ENCODE measurements at regions not wholly inside any gene's neighbourhood (a gene's known extent, or its start where the extent isn't known, plus 50 kb on each side); places are given as distances from the start of the nearest gene placed in this dataset.
"Not testable (repeated sequence)": the region's sequence is repeated elsewhere in the genome, so short reads cannot be mapped to it uniquely, and the experiment has no call there.

DNA sequence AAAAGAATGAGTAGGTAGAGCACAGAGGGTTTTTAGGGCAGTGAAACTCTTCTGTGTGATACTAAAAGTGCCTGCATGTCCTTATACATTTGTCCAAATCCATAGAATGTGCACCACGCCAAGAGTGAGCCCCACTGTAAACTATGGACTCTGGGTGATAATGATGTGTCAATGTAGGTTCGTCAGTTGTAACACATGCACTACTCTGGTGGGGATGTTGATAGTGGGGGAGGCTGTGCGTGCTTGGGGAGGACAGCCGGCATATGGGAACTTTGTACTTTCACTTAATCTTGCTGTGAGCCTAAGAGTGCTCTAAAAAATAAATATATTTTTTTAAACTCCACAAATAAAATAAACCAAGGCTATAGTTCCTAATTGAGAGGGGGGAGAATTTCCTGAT is 319.2 kb downstream of the SHQ1 start:
- no peak for DNase-seq

DNA sequence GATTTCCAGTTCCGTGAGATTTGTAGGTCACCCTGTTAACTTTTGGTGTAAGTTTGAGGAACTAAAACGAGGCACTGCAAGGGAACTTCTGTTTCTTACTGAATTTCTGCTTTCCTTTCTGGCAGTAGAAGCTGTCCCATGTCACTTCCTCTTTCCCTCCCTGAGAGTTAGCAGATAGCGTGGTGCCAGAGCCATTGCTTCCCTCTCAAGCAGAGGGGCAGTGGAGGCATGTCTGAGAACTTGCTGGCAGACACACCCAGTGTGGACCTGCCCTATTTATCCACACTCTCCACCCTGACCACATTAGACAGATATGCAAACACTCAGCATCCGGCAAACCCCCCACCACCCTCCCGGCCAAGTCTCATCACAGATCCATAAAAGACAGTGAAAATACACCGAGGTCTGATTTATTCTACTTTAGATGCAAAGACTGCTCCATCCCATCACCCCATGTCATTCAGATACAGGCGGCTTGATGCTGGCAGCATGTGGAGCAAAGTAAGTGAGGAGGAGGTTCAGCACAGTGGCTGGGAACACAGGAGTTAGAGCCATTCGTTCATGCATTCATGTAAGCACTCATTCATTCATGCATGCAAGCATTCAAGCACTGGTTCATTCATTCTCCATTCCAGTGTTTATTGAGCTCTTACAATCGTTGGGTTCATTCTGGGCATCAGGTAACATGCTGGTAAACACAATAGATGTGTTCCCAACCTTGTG is 324.7 kb downstream of the SHQ1 start:
- DNase-seq, result no peak

GRCh38 chr3:72520690-72521308 is 327.4 kb downstream of the SHQ1 start:
- DNase-seq, result peak; percentile 68

- no peak for DNase-seq
Measured at GRCh38 chr3:72519946-72520604, 328.2 kb downstream of the SHQ1 start.

- no peak for DNase-seq
Measured at GRCh38 chr3:72517921-72518424, 330.3 kb downstream of the SHQ1 start.

DNA sequence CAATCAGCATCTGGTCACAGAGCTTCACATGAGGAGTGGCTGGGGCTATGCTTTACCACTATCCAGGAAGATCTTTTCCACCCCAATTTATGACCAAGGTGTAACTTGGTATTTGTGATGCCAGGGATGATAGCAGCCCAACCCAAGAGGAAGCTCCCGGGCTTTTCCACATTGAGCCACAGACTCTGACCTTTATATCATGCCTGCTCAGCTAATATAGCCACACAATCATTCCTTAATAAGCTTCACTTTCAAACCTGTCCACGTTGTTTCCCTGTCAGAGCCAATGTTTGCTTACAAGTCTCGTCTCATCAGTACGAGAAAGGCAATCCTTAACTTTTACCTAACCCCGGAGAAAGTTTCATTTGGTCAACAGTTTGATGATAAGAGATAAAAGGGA is 330.9 kb downstream of the SHQ1 start:
- no peak for DNase-seq

DNA sequence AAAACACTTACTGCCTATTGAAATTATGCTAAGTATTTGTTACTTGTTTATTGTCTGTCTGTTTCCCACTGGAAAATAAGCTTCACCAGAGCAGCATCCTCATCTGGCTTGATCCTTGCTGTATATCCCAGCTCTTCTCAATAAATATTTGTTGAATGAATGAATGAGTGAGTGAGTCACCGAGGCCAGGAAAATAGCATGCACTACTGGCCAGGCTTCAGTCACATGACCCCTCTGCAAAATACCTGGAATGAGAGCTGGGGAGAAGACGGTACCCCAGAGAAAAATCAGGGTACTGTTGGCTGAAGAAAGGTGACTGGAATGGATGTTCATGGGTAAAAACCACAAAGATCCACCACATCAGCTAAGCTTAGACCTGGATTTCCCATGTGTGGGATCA is 331.9 kb downstream of the SHQ1 start:
- DNase-seq, result no peak

DNA sequence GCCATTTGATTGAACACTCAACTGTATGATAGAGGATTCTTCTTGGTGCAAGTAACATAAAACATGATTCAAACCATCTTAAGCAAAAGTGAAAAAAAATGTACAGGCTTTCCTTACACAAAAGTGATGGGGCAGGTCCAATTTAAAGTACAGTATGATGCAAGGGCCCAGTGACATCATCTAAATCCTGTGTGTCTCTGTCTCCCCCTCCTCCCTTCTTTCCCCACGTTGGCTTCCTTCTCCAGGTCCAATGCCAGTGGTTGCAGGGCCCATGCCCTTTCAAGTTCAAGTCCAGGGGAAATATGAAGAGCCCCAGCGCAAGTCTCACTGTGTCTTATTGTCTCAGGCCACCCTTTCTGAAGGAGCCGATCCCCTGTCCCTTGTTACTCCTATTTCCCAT is 332.3 kb downstream of the SHQ1 start:
- DNase-seq, result no peak

DNA sequence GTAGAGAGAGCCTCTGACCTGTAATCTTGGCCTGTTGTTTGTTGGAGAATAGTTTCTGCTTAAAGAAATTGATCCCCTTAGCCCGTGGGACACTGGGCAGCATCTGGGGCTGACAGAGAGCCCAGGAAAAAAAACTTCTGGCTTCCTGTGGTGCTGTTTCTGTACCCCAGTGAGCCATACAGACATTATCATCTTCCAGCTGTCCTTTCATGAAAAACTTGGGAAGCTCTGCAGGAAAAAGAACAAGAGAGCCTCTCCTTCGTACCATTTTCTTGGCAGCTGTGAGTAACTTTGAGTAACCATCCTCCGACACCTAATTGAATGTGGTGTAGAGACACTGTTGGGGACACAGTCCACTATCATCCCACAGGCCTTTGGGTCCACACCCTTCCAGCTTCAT is 333.0 kb downstream of the SHQ1 start:
- no peak for DNase-seq

DNA sequence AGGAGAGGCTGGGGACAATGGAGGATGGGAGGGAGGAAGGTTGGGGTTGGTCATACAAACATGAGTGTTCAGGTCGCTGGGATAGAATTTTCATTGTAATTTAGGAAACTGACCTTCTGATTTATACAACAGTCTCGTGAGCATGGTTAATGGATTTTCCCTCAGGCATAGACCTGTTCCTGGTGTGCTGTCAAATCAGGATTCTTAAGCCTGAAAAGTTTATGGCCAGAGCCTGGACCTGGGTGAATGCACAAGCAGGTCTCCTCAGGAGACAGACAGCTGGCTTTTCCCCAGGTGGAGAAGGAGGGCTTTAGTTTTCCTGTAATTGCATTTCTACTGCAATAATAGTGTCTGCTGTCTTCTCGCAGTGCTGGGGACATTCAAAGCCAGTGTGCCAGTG is 338.0 kb downstream of the SHQ1 start:
- no peak for DNase-seq

- no peak for DNase-seq
Measured at GRCh38 chr3:72505539-72506405, 342.5 kb downstream of the SHQ1 start.

DNA sequence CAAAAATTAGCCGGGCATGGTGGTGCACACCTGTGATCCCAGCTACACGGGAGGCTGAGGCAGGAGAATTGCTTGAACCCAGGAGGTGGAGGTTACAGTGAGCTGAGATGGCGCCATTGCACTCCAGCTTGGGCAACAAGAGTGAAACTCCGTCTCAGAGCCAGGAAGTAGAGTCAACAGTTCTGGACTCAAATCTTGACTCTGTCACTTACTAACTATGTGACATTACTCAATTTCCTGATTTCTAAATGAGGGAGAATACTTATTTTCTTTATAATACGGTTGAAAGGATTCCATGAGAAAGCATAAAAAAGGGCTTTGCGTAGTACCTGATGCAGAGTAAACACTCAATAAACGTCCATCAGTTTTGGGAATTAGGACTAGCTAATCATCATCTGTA is 350.7 kb downstream of the SHQ1 start:
- DNase-seq, result not testable (repeated sequence)

GRCh38 chr3:72496051-72496670 is 352.1 kb downstream of the SHQ1 start:
- DNase-seq, result no peak

DNA sequence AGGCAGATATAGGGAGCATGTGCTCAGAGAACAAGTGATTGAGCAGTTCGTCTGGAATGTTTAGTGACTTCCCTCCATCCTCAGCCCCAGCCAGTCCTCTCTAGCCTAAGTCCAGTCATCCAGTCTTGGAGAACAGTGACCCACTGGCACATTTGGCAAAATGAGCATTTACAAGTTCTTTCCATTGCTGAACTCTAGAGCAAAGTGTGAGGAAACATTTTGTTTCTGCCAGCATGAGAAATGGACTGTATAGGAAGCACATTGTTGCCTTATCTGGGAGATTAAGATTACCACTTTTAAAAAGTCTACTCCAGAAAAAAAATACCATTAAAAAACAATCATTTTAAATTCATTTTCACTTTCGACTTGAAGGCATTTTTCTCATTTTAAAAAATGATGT is 353.6 kb downstream of the SHQ1 start:
- DNase-seq, result no peak

GRCh38 chr3:72494130-72494529 is 354.1 kb downstream of the SHQ1 start:
- no peak for DNase-seq

DNA sequence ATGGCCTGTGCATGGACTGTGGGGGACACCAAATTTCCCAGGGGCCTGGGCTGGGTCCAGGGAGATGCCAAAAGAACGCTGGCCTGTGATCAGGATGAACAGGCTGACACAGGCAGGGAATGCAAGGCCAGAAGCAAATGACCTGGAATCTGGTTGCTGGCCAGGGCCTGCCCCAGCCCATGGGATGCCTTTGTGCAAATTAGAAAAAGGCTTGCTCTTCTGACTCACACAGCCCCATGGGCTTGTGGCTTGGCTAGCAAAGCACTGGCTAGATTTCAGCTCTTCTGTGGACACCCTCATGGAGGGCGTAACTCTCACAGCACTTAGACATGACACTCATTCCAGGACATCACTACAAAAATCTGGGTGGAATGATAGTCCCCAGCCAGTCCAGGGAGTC is 356.0 kb downstream of the SHQ1 start:
- no peak for DNase-seq

DNA sequence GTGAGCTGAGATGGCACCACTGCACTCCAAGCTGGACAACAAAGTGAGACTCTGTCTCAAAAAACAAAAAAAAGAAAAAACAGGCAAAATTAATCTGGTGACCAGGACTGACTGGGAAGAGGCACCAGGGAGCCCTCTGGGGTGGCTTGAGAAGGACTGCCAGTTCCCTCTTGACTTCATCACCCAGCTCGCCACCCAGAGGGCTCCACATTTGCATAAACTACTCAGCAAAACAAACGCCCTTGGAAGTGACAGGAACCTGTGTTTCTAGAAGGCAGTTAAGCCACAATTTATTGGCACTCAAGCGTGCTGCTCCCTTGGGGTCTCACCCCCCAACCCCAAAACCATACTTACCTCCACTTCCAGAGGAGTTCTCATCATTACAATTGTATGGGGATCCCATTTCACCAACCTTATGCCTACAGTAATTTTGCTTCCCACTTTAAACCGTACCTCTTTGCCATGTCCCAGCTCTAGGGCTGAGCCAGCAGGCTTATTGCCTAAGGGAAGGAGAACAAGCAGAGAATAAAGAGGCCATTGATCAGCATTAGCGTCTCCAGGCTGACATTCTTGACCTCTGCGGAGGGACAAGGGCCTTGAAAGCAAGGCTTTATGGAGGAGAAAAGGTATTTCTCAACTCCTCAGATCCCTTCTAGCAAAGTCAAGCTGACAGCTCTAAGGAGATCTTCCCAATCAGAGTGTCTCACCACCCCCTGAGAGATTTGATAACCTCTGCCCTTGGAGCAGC is 357.4 kb downstream of the SHQ1 start:
- no peak for DNase-seq

DNA sequence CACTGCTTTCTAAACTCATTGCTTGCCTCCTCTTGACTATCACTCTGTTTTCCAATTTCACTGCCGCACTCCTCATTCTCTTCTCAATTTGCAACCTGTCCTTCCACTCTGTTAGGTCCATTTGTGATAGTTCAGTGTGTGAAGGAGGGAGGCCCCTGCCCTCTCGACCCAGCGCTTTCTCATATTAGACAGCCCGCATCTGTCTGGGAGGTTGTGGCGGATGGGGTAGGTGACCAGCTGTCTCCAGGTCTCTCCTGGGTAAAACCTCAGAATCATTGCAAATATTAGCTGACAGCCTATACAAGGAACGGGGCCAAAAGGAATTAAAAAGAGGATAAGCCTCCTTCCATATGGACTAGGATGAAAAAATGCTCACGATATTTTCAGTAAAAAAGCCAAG is 358.3 kb downstream of the SHQ1 start:
- DNase-seq, result no peak

GRCh38 chr3:72488738-72489035 is 359.6 kb downstream of the SHQ1 start:
- DNase-seq, result no peak

- no peak for DNase-seq
Measured at GRCh38 chr3:72487946-72488737, 360.1 kb downstream of the SHQ1 start.

DNA sequence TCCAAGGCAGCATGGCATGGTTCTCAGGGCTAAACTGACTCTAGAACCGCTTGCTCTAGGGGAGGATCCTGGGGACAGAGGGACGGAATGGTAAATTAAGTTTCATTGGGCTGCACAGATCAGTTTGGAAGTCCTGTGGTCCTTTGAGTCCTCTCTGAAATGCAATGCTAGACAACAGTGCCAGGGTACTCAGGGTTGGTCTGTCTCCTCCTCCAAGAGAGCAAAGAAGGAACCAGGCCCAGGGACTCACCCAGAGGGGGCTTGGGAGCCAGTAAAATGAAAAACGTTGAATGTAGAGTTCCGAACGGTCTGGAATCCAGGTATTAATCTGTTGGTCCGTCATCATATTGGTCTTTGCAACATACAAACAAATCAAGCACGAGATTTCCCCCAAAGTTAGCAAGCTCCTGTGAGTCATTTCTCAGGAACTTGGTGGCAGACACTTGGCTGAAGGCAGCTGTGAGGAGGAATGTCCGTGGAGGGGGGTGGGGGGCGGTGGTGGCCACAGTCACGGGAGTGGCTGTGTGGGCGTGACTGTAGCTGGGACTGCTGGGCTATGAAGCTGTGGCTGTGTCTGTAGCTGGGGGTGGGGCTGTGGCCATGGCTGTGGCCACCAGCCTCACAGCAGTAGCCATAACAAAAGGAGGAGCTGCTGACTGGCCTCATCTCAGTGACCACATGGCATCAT is 361.0 kb downstream of the SHQ1 start:
- DNase-seq, result peak; percentile 41

Measured in activated naive CD4-positive, alpha-beta T cell treated with Interleukin-2 at 50 U/mL for 16 hours (primary cell).